Nephron (organoid): ENCODE measurements at regions not wholly inside any gene's neighbourhood (a gene's known extent, or its start where the extent isn't known, plus 50 kb on each side); places are given as distances from the start of the nearest gene placed in this dataset.
"Not testable (repeated sequence)": the region's sequence is repeated elsewhere in the genome, so short reads cannot be mapped to it uniquely, and the experiment has no call there.

Source experiments
- H3K27ac Mint-ChIP-seq, 3 experiments: 2 replicates each; pipeline ENCODE4 v1.8.0; 2020; ENCODE audit warnings: mixed read lengths in 3 of 3, mild to moderate bottlenecking in 2 of 3, moderate library complexity in 1 of 3
- H3K27me3 Mint-ChIP-seq: 2 replicates; pipeline ENCODE4 v1.8.0; 2021; ENCODE audit warnings: low read depth, mild to moderate bottlenecking, moderate library complexity, mixed read lengths
- H3K36me3 Mint-ChIP-seq: 2 replicates; pipeline ENCODE4 v1.8.0; 2020; ENCODE audit warnings: low read depth, mixed read lengths
- H3K4me1 Mint-ChIP-seq: 2 replicates; pipeline ENCODE4 v1.8.0; 2020; ENCODE audit warnings: mixed read lengths
- H3K4me3 Mint-ChIP-seq, 3 experiments: 2 replicates each; pipeline ENCODE4 v1.8.0; 2020; ENCODE audit warnings: mild to moderate bottlenecking in 3 of 3, mixed read lengths in 3 of 3, moderate library complexity in 2 of 3
- H3K9me3 Mint-ChIP-seq: 2 replicates; pipeline ENCODE4 v1.8.0; 2020; ENCODE audit warnings: mixed read lengths
- TF ChIP-seq, protein P1 (sequence below), 3 experiments: fragments of 200-600 bp; sonication (generic); IDR thresholded peaks; one replicate each; pipeline ENCODE4 v1.5.0; 2021; ENCODE audit warnings: antibody characterized with exemption in 3 of 3; ENCODE audit not compliant: unreplicated experiment in 3 of 3

DNA sequence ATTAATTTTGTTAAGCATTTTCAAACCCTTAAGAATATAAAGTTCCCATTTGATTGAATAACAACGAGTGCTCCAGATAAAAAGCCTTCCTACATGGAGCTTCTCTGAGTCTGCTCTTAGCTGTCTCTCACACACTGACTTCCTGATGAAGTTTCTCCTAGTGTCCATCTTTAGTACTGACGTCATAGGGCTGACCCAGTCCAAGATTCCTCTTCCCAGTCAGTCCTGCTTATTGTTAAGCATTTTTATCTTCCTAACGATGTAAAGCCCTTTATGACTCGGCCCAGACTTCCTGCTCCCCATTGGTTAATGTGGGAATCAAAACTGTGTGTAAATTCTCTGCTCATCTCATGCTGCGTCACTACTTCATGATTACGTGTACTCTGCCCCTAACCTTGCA lies 398.8 kb downstream of the TFEC start:
- no peak overlapping the region for H3K4me3 Mint-ChIP-seq
- no peaks in the 10 kb centered on the region for H3K9me3 Mint-ChIP-seq
- H3K36me3 Mint-ChIP-seq = no peaks in the 10 kb centered on the region
- H3K4me1 Mint-ChIP-seq = no peaks in the 10 kb centered on the region
- H3K27ac Mint-ChIP-seq = no peak overlapping the region
- no peaks in the 10 kb centered on the region for H3K27me3 Mint-ChIP-seq
- TF ChIP-seq, protein P1, sequence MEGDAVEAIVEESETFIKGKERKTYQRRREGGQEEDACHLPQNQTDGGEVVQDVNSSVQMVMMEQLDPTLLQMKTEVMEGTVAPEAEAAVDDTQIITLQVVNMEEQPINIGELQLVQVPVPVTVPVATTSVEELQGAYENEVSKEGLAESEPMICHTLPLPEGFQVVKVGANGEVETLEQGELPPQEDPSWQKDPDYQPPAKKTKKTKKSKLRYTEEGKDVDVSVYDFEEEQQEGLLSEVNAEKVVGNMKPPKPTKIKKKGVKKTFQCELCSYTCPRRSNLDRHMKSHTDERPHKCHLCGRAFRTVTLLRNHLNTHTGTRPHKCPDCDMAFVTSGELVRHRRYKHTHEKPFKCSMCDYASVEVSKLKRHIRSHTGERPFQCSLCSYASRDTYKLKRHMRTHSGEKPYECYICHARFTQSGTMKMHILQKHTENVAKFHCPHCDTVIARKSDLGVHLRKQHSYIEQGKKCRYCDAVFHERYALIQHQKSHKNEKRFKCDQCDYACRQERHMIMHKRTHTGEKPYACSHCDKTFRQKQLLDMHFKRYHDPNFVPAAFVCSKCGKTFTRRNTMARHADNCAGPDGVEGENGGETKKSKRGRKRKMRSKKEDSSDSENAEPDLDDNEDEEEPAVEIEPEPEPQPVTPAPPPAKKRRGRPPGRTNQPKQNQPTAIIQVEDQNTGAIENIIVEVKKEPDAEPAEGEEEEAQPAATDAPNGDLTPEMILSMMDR (IDR thresholded peaks at IDR 0.05; ENCODE audit: unreplicated experiment in 3 of 3) = no peak

DNA sequence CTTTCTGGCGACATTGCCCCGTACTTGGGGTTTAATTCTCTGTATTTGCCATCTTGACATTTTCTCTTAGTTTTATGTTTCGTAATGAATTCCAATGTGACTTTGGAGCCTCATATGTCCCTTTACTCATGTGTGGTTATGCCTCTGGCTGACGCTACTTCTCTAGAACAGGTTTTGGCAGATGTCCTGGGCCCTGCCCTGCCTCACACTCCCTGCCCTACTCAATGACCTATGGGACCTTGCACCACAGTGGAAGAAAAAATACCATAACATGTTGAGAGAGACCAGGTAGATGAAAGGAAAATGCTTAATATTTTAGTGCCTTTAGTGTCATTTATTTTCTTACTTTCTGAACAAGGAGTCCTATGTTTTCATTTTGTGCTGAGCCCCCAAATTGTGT lies 400.5 kb downstream of the TFEC start:
- Mint-ChIP-seq H3K36me3 (no peaks in the 10 kb centered on the region), H3K27ac (no peak overlapping the region), H3K4me3 (no peak overlapping the region), H3K4me1 (no peaks in the 10 kb centered on the region), H3K9me3 (no peaks in the 10 kb centered on the region), H3K27me3 (no peaks in the 10 kb centered on the region)
- TF ChIP-seq, protein P1 (IDR thresholded peaks at IDR 0.05; ENCODE audit: unreplicated experiment in 3 of 3) = no peak

DNA sequence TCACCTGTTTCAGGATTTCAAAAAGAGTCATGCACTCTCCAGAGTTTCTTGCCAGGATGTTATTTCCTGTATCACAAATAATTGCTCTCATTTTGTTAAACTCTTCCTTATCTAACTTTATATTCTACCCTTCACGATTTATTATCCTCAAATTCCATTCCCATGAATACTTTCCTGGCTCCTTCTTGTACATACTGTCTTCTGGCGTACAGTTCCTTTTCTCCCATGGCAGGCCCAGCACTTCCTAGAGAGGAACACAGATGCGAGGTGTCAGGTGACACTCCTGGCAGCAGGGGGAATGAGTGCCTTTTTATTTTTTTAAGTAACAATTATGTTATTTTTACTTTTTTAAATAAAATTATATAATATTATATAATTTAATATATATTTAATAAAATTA lies 411.9 kb downstream of the TFEC start:
- H3K4me1 Mint-ChIP-seq = peaks cover 17% of the 10 kb centered on the region
- no peaks in the 10 kb centered on the region for H3K27me3 Mint-ChIP-seq
- no peak overlapping the region for H3K4me3 Mint-ChIP-seq
- peaks cover 7% of the 10 kb centered on the region for H3K9me3 Mint-ChIP-seq
- H3K27ac Mint-ChIP-seq = peak overlapping the region in 2 of 3 experiments; percentile 18 to 60
- TF ChIP-seq, protein P1 (IDR thresholded peaks at IDR 0.05; ENCODE audit: unreplicated experiment in 3 of 3) = no peak
- H3K36me3 Mint-ChIP-seq = no peaks in the 10 kb centered on the region

DNA sequence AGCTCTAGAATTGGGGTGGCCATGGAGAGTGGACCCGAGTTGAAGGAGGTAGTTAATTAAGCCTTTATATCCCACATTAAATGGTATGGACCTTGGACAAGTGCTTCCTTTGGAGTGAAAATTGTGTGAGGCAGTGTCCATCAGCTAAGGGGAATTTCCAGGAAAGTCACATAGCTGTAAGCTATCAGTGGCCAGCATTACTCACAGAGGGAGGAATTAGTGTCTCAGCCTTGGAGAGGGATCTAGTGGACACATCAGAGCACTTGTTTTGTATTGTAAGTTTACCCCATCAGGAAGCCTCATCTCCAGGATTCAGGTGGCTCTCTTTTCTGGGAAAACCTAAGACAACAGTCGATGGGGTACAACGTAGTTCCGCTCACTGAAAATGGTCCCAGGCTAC lies 416.7 kb downstream of the TFEC start:
- TF ChIP-seq, protein P1 (IDR thresholded peaks at IDR 0.05; ENCODE audit: unreplicated experiment in 3 of 3) = no peak
- no peak overlapping the region for H3K4me3 Mint-ChIP-seq
- no peak overlapping the region for H3K27ac Mint-ChIP-seq
- peaks cover 5% of the 10 kb centered on the region for H3K4me1 Mint-ChIP-seq
- H3K27me3 Mint-ChIP-seq = no peaks in the 10 kb centered on the region
- no peaks in the 10 kb centered on the region for H3K36me3 Mint-ChIP-seq
- peaks cover 7% of the 10 kb centered on the region for H3K9me3 Mint-ChIP-seq

DNA sequence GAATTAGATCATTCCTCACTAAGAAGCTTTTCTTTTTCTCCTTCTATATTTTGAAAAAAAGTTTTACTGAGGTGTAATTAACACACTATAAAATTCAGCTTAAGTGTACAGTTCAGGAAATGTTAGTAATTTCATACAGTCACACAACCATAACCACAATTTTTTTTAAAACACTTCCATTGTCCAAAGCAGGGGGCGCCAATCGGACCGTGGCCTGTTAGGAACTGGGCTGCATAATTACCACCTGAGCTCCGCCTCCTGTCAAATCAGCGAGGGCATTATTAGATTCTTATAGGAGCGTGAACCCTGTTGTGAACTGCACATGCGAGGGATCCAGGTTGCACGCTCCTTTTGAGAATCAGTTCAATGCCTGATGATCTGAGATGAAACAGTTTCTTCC lies 427.1 kb downstream of the TFEC start:
- Mint-ChIP-seq H3K4me3 (no peak overlapping the region), H3K36me3 (no peaks in the 10 kb centered on the region), H3K4me1 (no peaks in the 10 kb centered on the region), H3K27ac (no peak overlapping the region), H3K9me3 (peaks cover 5% of the 10 kb centered on the region), H3K27me3 (no peaks in the 10 kb centered on the region)
- TF ChIP-seq, protein P1 (IDR thresholded peaks at IDR 0.05; ENCODE audit: unreplicated experiment in 3 of 3) = no peak

DNA sequence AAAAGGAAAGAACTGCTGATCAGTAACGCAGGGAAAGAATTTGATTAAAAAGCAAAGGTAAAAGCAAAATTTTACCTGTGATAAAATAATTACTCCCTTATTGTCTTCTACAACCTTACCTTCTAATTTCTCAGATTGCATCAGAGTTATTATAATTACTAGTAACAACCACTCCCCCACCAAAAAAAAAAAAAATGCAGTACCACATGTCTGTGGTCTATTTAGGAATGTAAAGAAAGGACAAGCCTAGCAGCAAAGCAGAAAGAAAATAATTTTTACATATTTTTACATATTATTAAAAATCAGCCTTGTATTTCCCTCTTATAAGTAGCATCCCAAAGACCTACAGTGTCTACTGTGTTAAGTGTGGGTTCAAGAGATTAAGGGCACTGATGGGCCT lies 430.4 kb downstream of the TFEC start:
- Mint-ChIP-seq H3K4me1 (no peaks in the 10 kb centered on the region), H3K36me3 (no peaks in the 10 kb centered on the region), H3K4me3 (no peak overlapping the region), H3K27me3 (no peaks in the 10 kb centered on the region), H3K27ac (no peak overlapping the region), H3K9me3 (peaks cover 23% of the 10 kb centered on the region)
- TF ChIP-seq, protein P1 (IDR thresholded peaks at IDR 0.05; ENCODE audit: unreplicated experiment in 3 of 3) = no peak

DNA sequence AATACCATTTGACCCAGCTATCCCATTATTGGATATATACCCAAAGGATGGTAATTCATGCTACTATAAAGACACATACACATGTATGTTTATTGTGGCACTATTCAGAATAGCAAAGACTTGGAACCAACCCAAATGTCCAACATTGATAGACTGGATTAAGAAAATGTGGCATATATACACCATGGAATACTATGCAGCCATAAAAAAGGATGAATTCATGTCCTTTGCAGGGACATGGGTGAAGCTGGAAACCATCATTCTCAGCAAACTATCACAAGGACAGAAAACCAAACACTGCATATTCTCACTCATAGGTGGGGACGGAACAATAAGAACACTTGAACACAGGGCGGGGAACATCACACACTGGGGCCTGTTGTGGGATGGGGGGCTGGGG lies 431.4 kb downstream of the TFEC start:
- peaks cover 29% of the 10 kb centered on the region for H3K9me3 Mint-ChIP-seq
- H3K27me3 Mint-ChIP-seq, H3K4me3 Mint-ChIP-seq, H3K27ac Mint-ChIP-seq, H3K36me3 Mint-ChIP-seq, H3K4me1 Mint-ChIP-seq: not testable (repeated sequence)

DNA sequence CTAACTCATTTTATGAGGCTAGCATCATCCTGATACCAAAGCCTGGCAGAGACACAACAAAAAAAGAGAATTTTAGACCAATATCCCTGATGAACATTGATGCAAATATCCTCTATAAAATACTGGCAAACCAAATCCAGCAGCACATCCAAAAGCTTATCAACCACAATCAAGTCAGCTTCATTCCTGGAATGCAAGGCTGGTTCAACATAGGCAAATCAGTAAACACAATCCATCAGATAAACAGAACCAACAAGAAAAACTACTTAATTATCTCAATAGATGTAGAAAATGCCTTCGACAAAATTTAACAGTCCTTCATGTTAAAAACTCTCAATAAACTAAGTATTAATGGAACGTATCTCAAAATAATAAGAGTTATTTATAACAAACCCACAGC lies 433.3 kb downstream of the TFEC start:
- peaks cover 29% of the 10 kb centered on the region for H3K9me3 Mint-ChIP-seq
- not testable (repeated sequence) for H3K4me3 Mint-ChIP-seq, H3K27me3 Mint-ChIP-seq, H3K27ac Mint-ChIP-seq, H3K4me1 Mint-ChIP-seq, H3K36me3 Mint-ChIP-seq
